GM12878 (cell line): ENCODE measurements at regions not wholly inside any gene's neighbourhood (a gene's known extent, or its start where the extent isn't known, plus 50 kb on each side); places are given as distances from the start of the nearest gene placed in this dataset.

Source experiments
- ATAC-seq: fragments of 200-7000 bp; cut with Tn5 transposase; 3 replicates; pipeline ENCODE4 v1.9.1; 2020; ENCODE audit warnings: mild to moderate bottlenecking, moderate library complexity
- BruUV-seq: library from RNA; stranded (reverse); fragments of 400-500 nt; replicated peaks from 2 replicates; lab custom pipeline; 2021; lab: Mats Ljungman, UMichigan
- CTCF ChIA-PET: fragments of 300-600 bp; sonication (Branson Sonifier 250); formaldehyde crosslinking; extraction: SDS; loops from one replicate; lab custom pipeline; 2021; ENCODE audit warnings: inconsistent platforms; lab: Yijun Ruan, JAX
- POLR2A ChIA-PET: fragments of 350-600 bp; formaldehyde crosslinking; extraction: SDS; loops from one replicate; lab custom pipeline; 2021; ENCODE audit warnings: inconsistent platforms; lab: Charles Lee
- RAD21 ChIA-PET: fragments of 300-600 bp; sonication (Branson Sonifier 250); formaldehyde crosslinking; loops from one replicate; lab custom pipeline; 2023; ENCODE audit warnings: antibody characterized with exemption; ENCODE audit not compliant: unreplicated experiment; lab: Charles Lee
- SMC1A ChIA-PET: fragments of 300-600 bp; sonication (Branson Sonifier 250); formaldehyde crosslinking; loops from one replicate; lab custom pipeline; 2023; ENCODE audit not compliant: unreplicated experiment, uncharacterized antibody; lab: Charles Lee
- DNase-seq: peaks from one replicate; pipeline ENCODE4 v3.0.0-alpha.2; 2011; ENCODE audit warnings: low read depth, low spot score
- FAIRE-seq: peaks from 3 replicates; lab custom pipeline; 2011; peaks lifted over from hg19 to GRCh38; lab: Jason Lieb, UNC
- H2AFZ ChIP-seq: 2 replicates; pipeline ENCODE4 v1.6.0; 2011; ENCODE audit warnings: low read depth, low read length, control low read depth; ENCODE audit not compliant: control insufficient read depth
- H3K27ac ChIP-seq: 2 replicates; pipeline ENCODE4 v1.5.1; 2011; ENCODE audit warnings: control low read depth; ENCODE audit not compliant: control insufficient read depth, insufficient read depth
- H3K27me3 ChIP-seq, 2 experiments: replicated peaks in 1 of 2; 2 replicates each; pipeline versions ENCODE4 v1.6.0 to v1.6.1; 2011; ENCODE audit warnings: low read length in 1 of 2; ENCODE audit not compliant: control insufficient read depth in 2 of 2, insufficient read depth in 2 of 2
- H3K36me3 ChIP-seq, 2 experiments: 2 replicates each; pipeline ENCODE4 v1.5.1; 2011; ENCODE audit warnings: low read length in 1 of 2; ENCODE audit not compliant: control insufficient read depth in 2 of 2, insufficient read depth in 2 of 2
- H3K4me1 ChIP-seq: 2 replicates; pipeline ENCODE4 v1.6.1; 2011; ENCODE audit warnings: mild to moderate bottlenecking, low read length, moderate library complexity, mixed read lengths; ENCODE audit not compliant: control insufficient read depth, insufficient read depth
- H3K4me2 ChIP-seq: 2 replicates; pipeline ENCODE4 v1.6.0; 2011; ENCODE audit warnings: control low read depth; ENCODE audit not compliant: control insufficient read depth, insufficient read depth
- H3K4me3 ChIP-seq: fragments of 200-600 bp; sonication (generic); 2 replicates; pipeline ENCODE4 v1.5.1; 2016
- H3K79me2 ChIP-seq: 2 replicates; pipeline ENCODE4 v1.6.0; 2011; ENCODE audit warnings: low read length; ENCODE audit not compliant: control insufficient read depth, insufficient read depth
- H3K9ac ChIP-seq: 2 replicates; pipeline ENCODE4 v1.8.0; 2011; ENCODE audit warnings: low read length, control low read depth, mixed read lengths; ENCODE audit not compliant: control insufficient read depth, insufficient read depth
- H3K9me3 ChIP-seq: replicated peaks from 3 replicates; pipeline ENCODE4 v1.5.1; 2011; ENCODE audit warnings: mild to moderate bottlenecking, low read length; ENCODE audit not compliant: control insufficient read depth, insufficient read depth
- H4K20me1 ChIP-seq: 2 replicates; pipeline ENCODE4 v1.6.0; 2011; ENCODE audit not compliant: control insufficient read depth, insufficient read depth
- CREB1 ChIP-seq: IDR thresholded peaks from 2 replicates; pipeline ENCODE4 v1.6.1; 2012; ENCODE audit warnings: low read depth, mild to moderate bottlenecking, inconsistent platforms
- EP300 ChIP-seq, 2 experiments: fragments of 150-350 bp in 1 of 2; IDR thresholded peaks; 2 replicates each; pipeline ENCODE4 v1.6.1; 2011 to 2012; ENCODE audit warnings: low read depth in 2 of 2, low read length in 2 of 2, borderline replicate concordance in 1 of 2, improper control_type of control experiment in 1 of 2, inconsistent platforms in 1 of 2; ENCODE audit not compliant: control insufficient read depth in 1 of 2
- MEF2B ChIP-seq: fragments of 450-650 bp; IDR thresholded peaks from 2 replicates; pipeline ENCODE4 v1.6.1; 2018; ENCODE audit warnings: mild to moderate bottlenecking, moderate library complexity; ENCODE audit not compliant: partially characterized antibody, poor library complexity, severe bottlenecking
- MXI1 ChIP-seq: fragments of 150-350 bp; IDR thresholded peaks from 2 replicates; pipeline ENCODE4 v1.6.1; 2011; ENCODE audit warnings: low read depth, mild to moderate bottlenecking, inconsistent platforms, low read length, improper control_type of control experiment
- RBBP5 ChIP-seq: fragments of 200-600 bp; sonication (generic); conservative IDR thresholded peaks from 2 replicates; pipeline ENCODE4 v1.6.1; 2016
- RUNX3 ChIP-seq: IDR thresholded peaks from 2 replicates; pipeline ENCODE4 v1.6.1; 2012; ENCODE audit warnings: low read length, inconsistent platforms
- SIX5 ChIP-seq: IDR thresholded peaks from 2 replicates; pipeline ENCODE4 v1.6.1; 2011; ENCODE audit warnings: mild to moderate bottlenecking, low read depth, low read length, moderate library complexity; ENCODE audit not compliant: severe bottlenecking
- TCF7 ChIP-seq: IDR thresholded peaks from 2 replicates; pipeline ENCODE4 v1.6.1; 2014; ENCODE audit warnings: antibody characterized with exemption, borderline replicate concordance
- in situ Hi-C: fragments of 300-500 bp; cut with MboI; formaldehyde crosslinking; loops from 9 replicates; pipeline ENCODE4 v1.14.3; 2018; ENCODE audit warnings: mixed read lengths
- intact Hi-C: fragments of 100-400 bp; cut with micrococcal nuclease; formaldehyde crosslinking; loops from one replicate; pipeline ENCODE4 v1.14.2; 2022; ENCODE audit not compliant: unreplicated experiment
- TF ChIP-seq, protein P1 (sequence below): fragments of 450-650 bp; IDR thresholded peaks from 2 replicates; pipeline ENCODE4 v1.6.1; 2018; ENCODE audit warnings: mild to moderate bottlenecking, low read depth, moderate library complexity; ENCODE audit not compliant: partially characterized antibody
- TF ChIP-seq, protein P2 (sequence below): fragments of 150-350 bp; IDR thresholded peaks from 2 replicates; pipeline ENCODE4 v1.6.1; 2014; ENCODE audit warnings: mild to moderate bottlenecking, low read depth, low read length
- TF ChIP-seq, protein P3 (sequence below): IDR thresholded peaks from 2 replicates; pipeline ENCODE4 v1.6.1; 2012; ENCODE audit warnings: mild to moderate bottlenecking, low read depth, low read length

DNA sequence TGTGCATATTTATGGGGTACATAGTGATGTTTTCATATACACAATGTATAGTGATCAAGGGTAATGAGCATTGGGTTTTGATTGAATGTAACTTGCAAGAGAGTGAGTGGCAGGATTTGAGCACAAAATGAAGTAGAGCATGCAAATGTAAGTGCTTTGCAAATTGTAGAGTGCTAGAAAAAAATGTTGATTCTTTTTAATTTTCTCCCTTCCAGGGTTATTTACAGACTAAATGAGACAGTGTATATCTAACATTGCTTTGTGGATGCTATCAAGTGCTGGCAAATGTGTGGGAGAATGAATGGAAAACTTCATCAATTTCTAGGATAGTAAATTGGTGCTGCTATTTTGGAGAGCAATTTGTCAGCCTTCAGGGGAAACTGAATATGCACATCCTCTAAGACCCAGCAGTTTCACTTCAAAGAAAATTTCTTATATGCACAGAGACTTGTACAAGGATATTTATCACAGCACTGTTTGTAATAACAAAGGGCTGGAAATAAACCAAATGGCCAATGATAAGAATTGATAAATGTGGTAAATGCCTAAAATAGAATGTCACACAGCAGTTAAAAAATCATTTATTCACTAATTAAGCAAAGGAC, 120.6 kb upstream of the PLPP4 start:
- H3K36me3 ChIP-seq, result no peaks in the 10 kb centered on the region
- POLR2A ChIA-PET, result interaction anchor here (0.6 kb wide), 1 partner anchor 593 kb away, joined by 3 read pairs; no protein-coding TSS in a partner anchor
- no peaks in the 10 kb centered on the region for H3K27me3 ChIP-seq
- no peak overlapping the region for H3K9ac ChIP-seq
- BruUV-seq, result no TSS peak
- no peak for FAIRE-seq
- H3K4me1 ChIP-seq, result no peaks in the 10 kb centered on the region
- TF ChIP-seq, protein P1, sequence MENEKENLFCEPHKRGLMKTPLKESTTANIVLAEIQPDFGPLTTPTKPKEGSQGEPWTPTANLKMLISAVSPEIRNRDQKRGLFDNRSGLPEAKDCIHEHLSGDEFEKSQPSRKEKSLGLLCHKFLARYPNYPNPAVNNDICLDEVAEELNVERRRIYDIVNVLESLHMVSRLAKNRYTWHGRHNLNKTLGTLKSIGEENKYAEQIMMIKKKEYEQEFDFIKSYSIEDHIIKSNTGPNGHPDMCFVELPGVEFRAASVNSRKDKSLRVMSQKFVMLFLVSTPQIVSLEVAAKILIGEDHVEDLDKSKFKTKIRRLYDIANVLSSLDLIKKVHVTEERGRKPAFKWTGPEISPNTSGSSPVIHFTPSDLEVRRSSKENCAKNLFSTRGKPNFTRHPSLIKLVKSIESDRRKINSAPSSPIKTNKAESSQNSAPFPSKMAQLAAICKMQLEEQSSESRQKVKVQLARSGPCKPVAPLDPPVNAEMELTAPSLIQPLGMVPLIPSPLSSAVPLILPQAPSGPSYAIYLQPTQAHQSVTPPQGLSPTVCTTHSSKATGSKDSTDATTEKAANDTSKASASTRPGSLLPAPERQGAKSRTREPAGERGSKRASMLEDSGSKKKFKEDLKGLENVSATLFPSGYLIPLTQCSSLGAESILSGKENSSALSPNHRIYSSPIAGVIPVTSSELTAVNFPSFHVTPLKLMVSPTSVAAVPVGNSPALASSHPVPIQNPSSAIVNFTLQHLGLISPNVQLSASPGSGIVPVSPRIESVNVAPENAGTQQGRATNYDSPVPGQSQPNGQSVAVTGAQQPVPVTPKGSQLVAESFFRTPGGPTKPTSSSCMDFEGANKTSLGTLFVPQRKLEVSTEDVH, result no peak
- TF ChIP-seq, protein P2, sequence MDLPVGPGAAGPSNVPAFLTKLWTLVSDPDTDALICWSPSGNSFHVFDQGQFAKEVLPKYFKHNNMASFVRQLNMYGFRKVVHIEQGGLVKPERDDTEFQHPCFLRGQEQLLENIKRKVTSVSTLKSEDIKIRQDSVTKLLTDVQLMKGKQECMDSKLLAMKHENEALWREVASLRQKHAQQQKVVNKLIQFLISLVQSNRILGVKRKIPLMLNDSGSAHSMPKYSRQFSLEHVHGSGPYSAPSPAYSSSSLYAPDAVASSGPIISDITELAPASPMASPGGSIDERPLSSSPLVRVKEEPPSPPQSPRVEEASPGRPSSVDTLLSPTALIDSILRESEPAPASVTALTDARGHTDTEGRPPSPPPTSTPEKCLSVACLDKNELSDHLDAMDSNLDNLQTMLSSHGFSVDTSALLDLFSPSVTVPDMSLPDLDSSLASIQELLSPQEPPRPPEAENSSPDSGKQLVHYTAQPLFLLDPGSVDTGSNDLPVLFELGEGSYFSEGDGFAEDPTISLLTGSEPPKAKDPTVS, result no peak
- TF ChIP-seq CREB1 (no peak), MXI1 (no peak), EP300 (IDR thresholded peaks at IDR 0.05; ENCODE audit: borderline replicate concordance in 1 of 2, control insufficient read depth in 1 of 2, low read depth in 2 of 2, low read length in 2 of 2) (no peak), SIX5 (no peak), RBBP5 (no peak), TCF7 (no peak), MEF2B (no peak), RUNX3 (no peak)
- TF ChIP-seq, protein P3, sequence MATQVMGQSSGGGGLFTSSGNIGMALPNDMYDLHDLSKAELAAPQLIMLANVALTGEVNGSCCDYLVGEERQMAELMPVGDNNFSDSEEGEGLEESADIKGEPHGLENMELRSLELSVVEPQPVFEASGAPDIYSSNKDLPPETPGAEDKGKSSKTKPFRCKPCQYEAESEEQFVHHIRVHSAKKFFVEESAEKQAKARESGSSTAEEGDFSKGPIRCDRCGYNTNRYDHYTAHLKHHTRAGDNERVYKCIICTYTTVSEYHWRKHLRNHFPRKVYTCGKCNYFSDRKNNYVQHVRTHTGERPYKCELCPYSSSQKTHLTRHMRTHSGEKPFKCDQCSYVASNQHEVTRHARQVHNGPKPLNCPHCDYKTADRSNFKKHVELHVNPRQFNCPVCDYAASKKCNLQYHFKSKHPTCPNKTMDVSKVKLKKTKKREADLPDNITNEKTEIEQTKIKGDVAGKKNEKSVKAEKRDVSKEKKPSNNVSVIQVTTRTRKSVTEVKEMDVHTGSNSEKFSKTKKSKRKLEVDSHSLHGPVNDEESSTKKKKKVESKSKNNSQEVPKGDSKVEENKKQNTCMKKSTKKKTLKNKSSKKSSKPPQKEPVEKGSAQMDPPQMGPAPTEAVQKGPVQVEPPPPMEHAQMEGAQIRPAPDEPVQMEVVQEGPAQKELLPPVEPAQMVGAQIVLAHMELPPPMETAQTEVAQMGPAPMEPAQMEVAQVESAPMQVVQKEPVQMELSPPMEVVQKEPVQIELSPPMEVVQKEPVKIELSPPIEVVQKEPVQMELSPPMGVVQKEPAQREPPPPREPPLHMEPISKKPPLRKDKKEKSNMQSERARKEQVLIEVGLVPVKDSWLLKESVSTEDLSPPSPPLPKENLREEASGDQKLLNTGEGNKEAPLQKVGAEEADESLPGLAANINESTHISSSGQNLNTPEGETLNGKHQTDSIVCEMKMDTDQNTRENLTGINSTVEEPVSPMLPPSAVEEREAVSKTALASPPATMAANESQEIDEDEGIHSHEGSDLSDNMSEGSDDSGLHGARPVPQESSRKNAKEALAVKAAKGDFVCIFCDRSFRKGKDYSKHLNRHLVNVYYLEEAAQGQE, result no peak
- TF ChIP-seq, all 136 proteins: peak for 0
- no peak for DNase-seq
- no peak overlapping the region for H2AFZ ChIP-seq
- H4K20me1 ChIP-seq, result no peaks in the 10 kb centered on the region
- no peaks in the 10 kb centered on the region for H3K79me2 ChIP-seq
- ChIA-PET RAD21 (interaction anchor here (0.8 to 1.2 kb wide), 7 partner anchors 72 to 650 kb away, joined by 3 to 15 read pairs (median 3); partner anchors contain the start of gene MCMBP), SMC1A (interaction anchor here (0.6 to 2.4 kb wide), 11 partner anchors 12 to 649 kb away, joined by 3 to 21 read pairs (median 3); no protein-coding TSS in a partner anchor), CTCF (interaction anchor here (0.7 to 3.8 kb wide), 22 partner anchors 8 to 655 kb away, joined by 3 to 44 read pairs (median 4); no protein-coding TSS in a partner anchor)
- no peaks in the 10 kb centered on the region for H3K9me3 ChIP-seq
- no peak for ATAC-seq
- H3K4me2 ChIP-seq, result no peak overlapping the region
- no peak overlapping the region for H3K27ac ChIP-seq
- in situ Hi-C loops (loop anchor here (10.0 kb wide), 2 partner anchors 582 to 652 kb away; no protein-coding TSS in a partner anchor), intact Hi-C loops (loop anchor here (10.0 kb wide), 1 partner anchor 582 kb away; no protein-coding TSS in a partner anchor)
- H3K4me3 ChIP-seq, result no peak overlapping the region
